ENCODE measurements at regions not wholly inside any gene's neighbourhood (a gene's known extent, or its start where the extent isn't known, plus 50 kb on each side); places are given as distances from the start of the nearest gene placed in this dataset.

DNA sequence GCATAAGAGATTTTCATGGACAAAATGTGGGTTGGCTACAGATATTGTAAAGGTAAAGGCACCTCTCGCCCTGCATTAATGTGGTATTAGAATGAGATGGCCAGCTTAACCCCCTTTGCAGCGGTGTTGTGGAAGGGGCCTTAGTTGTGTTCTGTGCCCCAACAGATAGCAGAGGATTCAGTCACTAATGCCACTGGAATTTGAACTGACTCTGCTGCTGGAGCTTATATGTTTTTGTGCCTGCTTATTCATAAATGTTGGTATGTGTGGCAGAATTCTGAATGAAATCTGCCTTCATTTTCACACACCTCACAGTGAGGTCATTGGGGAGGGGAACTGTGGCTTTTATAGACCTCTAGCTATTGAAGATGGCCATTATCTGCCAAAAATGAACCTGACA, 90.7 kb upstream of the ITGA6 start:
- TF ChIP-seq EZH2 (IDR thresholded peaks at IDR 0.05; ENCODE audit: low read length, missing control alignments) = no peak
- H3K27ac ChIP-seq (ENCODE audit: insufficient read depth, low read length) = no peak overlapping the region
- no peak overlapping the region for H3K9ac ChIP-seq (ENCODE audit: insufficient read depth, low read length)
- no peak overlapping the region for H2AFZ ChIP-seq (ENCODE audit: low read length)
- H3K4me1 ChIP-seq (ENCODE audit: control insufficient read depth, extremely low read depth, insufficient read depth, low read length) = peaks cover 3% of the 10 kb centered on the region
- H3K4me2 ChIP-seq (ENCODE audit: extremely low read depth, insufficient read depth, low read length) = no peak overlapping the region
- H3K4me3 ChIP-seq (replicated peaks in 1 of 4; ENCODE audit: control extremely low read depth in 1 of 4, insufficient read depth in 1 of 4, low read depth in 3 of 4, low read length in 4 of 4) = no peak overlapping the region
- H3K79me2 ChIP-seq (ENCODE audit: control insufficient read depth, insufficient read depth, low read length) = no peaks in the 10 kb centered on the region
- no peaks in the 10 kb centered on the region for H3K36me3 ChIP-seq (ENCODE audit: control insufficient read depth, insufficient read depth, low read length)
- H4K20me1 ChIP-seq (ENCODE audit: control insufficient read depth, extremely low read depth, insufficient read depth, low read length) = no peaks in the 10 kb centered on the region
- no peaks in the 10 kb centered on the region for H3K27me3 ChIP-seq (ENCODE audit: control insufficient read depth, insufficient read depth, low read length)
- H3K9me3 ChIP-seq (ENCODE audit: control insufficient read depth, insufficient read depth, low read depth, low read length) = no peaks in the 10 kb centered on the region
- DNase-seq (ENCODE audit: low read depth in 2 of 2) = no peak

DNA sequence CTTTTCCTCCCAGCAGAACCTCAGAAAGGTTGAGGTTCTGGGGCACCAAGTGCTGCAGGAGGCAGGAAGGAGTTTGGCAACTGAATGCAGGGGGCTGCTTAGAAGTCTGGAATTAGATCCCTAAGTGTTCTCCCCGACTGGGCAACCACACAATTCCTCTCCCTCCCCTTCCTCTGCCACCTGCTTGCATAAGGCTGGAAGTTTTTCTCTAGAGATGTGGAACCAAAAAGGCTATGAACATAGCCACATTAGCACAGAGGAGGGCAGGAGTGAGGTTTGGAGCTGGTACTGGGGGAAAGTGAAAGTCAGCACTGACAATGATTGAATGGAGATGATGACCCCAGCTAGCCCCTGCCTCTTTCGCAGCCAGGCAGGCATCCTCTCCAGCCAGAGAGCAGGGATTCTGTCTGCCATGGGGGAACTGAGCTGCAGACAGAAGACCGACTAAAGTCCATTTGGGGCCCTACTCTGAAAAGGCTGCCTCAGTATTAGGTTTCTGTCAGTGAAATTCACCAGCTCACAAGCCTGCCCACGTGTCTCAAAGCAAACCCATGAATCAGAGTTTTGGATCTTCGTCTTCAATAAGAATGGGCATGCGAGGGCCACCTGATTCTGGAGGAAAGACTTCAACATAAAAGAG, 87.9 kb upstream of the ITGA6 start:
- H2AFZ ChIP-seq (ENCODE audit: low read length) = peak overlapping the region; percentile 60
- no peaks in the 10 kb centered on the region for H4K20me1 ChIP-seq (ENCODE audit: control insufficient read depth, extremely low read depth, insufficient read depth, low read length)
- no peak overlapping the region for H3K27ac ChIP-seq (ENCODE audit: insufficient read depth, low read length)
- H3K4me1 ChIP-seq (ENCODE audit: control insufficient read depth, extremely low read depth, insufficient read depth, low read length) = peaks cover 3% of the 10 kb centered on the region
- TF ChIP-seq EZH2 (IDR thresholded peaks at IDR 0.05; ENCODE audit: low read length, missing control alignments) (no peak), CTCF (conservative IDR thresholded peaks at IDR 0.05 in 1 of 2, IDR thresholded peaks at IDR 0.05 in 1 of 2; ENCODE audit: low read depth in 1 of 2, low read length in 2 of 2) (peak in 1 of 2 donors; percentile 22)
- no peak overlapping the region for H3K9ac ChIP-seq (ENCODE audit: insufficient read depth, low read length)
- H3K4me3 ChIP-seq (replicated peaks in 1 of 4; ENCODE audit: control extremely low read depth in 1 of 4, insufficient read depth in 1 of 4, low read depth in 3 of 4, low read length in 4 of 4) = no peak overlapping the region
- H3K79me2 ChIP-seq (ENCODE audit: control insufficient read depth, insufficient read depth, low read length) = no peaks in the 10 kb centered on the region
- H3K4me2 ChIP-seq (ENCODE audit: extremely low read depth, insufficient read depth, low read length) = peak overlapping the region; percentile 72
- no peaks in the 10 kb centered on the region for H3K27me3 ChIP-seq (ENCODE audit: control insufficient read depth, insufficient read depth, low read length)
- peak; percentile 32 to 36 for DNase-seq (ENCODE audit: low read depth in 2 of 2)
- no peaks in the 10 kb centered on the region for H3K9me3 ChIP-seq (ENCODE audit: control insufficient read depth, insufficient read depth, low read depth, low read length)
- H3K36me3 ChIP-seq (ENCODE audit: control insufficient read depth, insufficient read depth, low read length) = no peaks in the 10 kb centered on the region

GRCh38 chr2:172340394-172340793, 87.0 kb upstream of the ITGA6 start:
- Histone ChIP-seq H3K9me3 (ENCODE audit: control insufficient read depth, insufficient read depth, low read depth, low read length) (no peaks in the 10 kb centered on the region), H2AFZ (ENCODE audit: low read length) (peak overlapping the region; percentile 75), H4K20me1 (ENCODE audit: control insufficient read depth, extremely low read depth, insufficient read depth, low read length) (no peaks in the 10 kb centered on the region), H3K27me3 (ENCODE audit: control insufficient read depth, insufficient read depth, low read length) (no peaks in the 10 kb centered on the region), H3K4me3 (replicated peaks in 1 of 4; ENCODE audit: control extremely low read depth in 1 of 4, insufficient read depth in 1 of 4, low read depth in 3 of 4, low read length in 4 of 4) (peak overlapping the region in 3 of 4 experiments; percentile 9 to 27 (median 18)), H3K9ac (ENCODE audit: insufficient read depth, low read length) (no peak overlapping the region), H3K4me1 (ENCODE audit: control insufficient read depth, extremely low read depth, insufficient read depth, low read length) (peaks cover 3% of the 10 kb centered on the region), H3K4me2 (ENCODE audit: extremely low read depth, insufficient read depth, low read length) (peak overlapping the region; percentile 72), H3K27ac (ENCODE audit: insufficient read depth, low read length) (no peak overlapping the region), H3K36me3 (ENCODE audit: control insufficient read depth, insufficient read depth, low read length) (no peaks in the 10 kb centered on the region), H3K79me2 (ENCODE audit: control insufficient read depth, insufficient read depth, low read length) (no peaks in the 10 kb centered on the region)
- peak in 1 of 2 donors; percentile 9 for DNase-seq (ENCODE audit: low read depth in 2 of 2)
- TF ChIP-seq CTCF (conservative IDR thresholded peaks at IDR 0.05 in 1 of 2, IDR thresholded peaks at IDR 0.05 in 1 of 2; ENCODE audit: low read depth in 1 of 2, low read length in 2 of 2) (no peak), EZH2 (IDR thresholded peaks at IDR 0.05; ENCODE audit: low read length, missing control alignments) (no peak)
